Muscle layer of duodenum (tissue), 2 donors: ENCODE measurements at regions not wholly inside any gene's neighbourhood (a gene's known extent, or its start where the extent isn't known, plus 50 kb on each side); places are given as distances from the start of the nearest gene placed in this dataset.

Experiments used
- H3K27ac ChIP-seq: one replicate; pipeline ENCODE4 v1.7.0; 2013; ENCODE audit warnings: mild to moderate bottlenecking, low read length
- H3K27me3 ChIP-seq: one replicate; pipeline ENCODE4 v1.7.0; 2013; ENCODE audit warnings: low read depth, mild to moderate bottlenecking, control low read depth, low read length
- H3K36me3 ChIP-seq, 2 donors: one replicate each; pipeline ENCODE4 v1.7.0; 2013; ENCODE audit warnings: low read length in 2 of 2, control low read depth in 1 of 2, mild to moderate bottlenecking in 1 of 2; ENCODE audit not compliant: insufficient read depth in 2 of 2, control insufficient read depth in 1 of 2
- H3K4me1 ChIP-seq, 2 donors: one replicate each; pipeline ENCODE4 v1.7.0; 2013; ENCODE audit warnings: low read length in 2 of 2, mild to moderate bottlenecking in 2 of 2, control low read depth in 1 of 2, moderate library complexity in 1 of 2; ENCODE audit not compliant: insufficient read depth in 2 of 2, control insufficient read depth in 1 of 2
- H3K4me3 ChIP-seq, 2 donors: one replicate each; pipeline ENCODE4 v1.7.0; 2013; ENCODE audit warnings: low read length in 2 of 2, low read depth in 1 of 2, mild to moderate bottlenecking in 1 of 2
- H3K9me3 ChIP-seq, 2 donors: one replicate each; pipeline ENCODE4 v1.7.0; 2013; ENCODE audit warnings: low read length in 2 of 2, control low read depth in 1 of 2, mild to moderate bottlenecking in 1 of 2; ENCODE audit not compliant: control insufficient read depth in 1 of 2
- donor health status: healthy.

- no peak overlapping the region for H3K27ac ChIP-seq
- H3K36me3 ChIP-seq = no peaks in the 10 kb centered on the region
- peaks cover 0 to 7% of the 10 kb centered on the region in 2 donors for H3K9me3 ChIP-seq
- H3K27me3 ChIP-seq = no peaks in the 10 kb centered on the region
- H3K4me1 ChIP-seq = peaks cover 0 to 12% of the 10 kb centered on the region in 2 donors
- H3K4me3 ChIP-seq = no peak overlapping the region
Measured at GRCh38 chr18:10234281-10234680, 220.2 kb upstream of the APCDD1 start.

- Histone ChIP-seq H3K27ac (no peak overlapping the region), H3K4me1 (peaks cover 0 to 19% of the 10 kb centered on the region in 2 donors)
Measured at GRCh38 chr18:10234912-10235660, 219.3 kb upstream of the APCDD1 start.

DNA sequence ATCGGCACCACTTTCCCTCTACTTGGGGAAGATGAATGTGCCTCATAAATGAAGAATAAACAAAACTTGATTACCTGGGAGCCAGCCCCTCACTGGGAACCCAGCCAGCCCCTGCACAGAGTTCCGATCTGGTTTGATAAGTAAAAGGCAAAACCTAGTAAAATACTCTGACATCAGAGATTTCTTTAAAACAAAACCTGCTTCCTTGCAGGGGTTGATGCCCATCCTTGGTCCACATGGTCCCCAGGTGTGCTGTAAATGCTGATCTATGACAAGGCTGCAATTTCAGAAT, 218.8 kb upstream of the APCDD1 start:
- H3K4me1 ChIP-seq = peaks cover 0 to 19% of the 10 kb centered on the region in 2 donors
- no peaks in the 10 kb centered on the region for H3K9me3 ChIP-seq
- no peaks in the 10 kb centered on the region for H3K27me3 ChIP-seq
- H3K4me3 ChIP-seq = no peak overlapping the region
- no peak overlapping the region for H3K27ac ChIP-seq
- no peaks in the 10 kb centered on the region for H3K36me3 ChIP-seq

More at GRCh38 chr18:10234912-10235660, 219.3 kb upstream of the APCDD1 start:
- H3K9me3 ChIP-seq = peaks cover 0 to 2% of the 10 kb centered on the region in 2 donors
- H3K36me3 ChIP-seq = no peaks in the 10 kb centered on the region
- H3K4me3 ChIP-seq = no peak overlapping the region
- no peaks in the 10 kb centered on the region for H3K27me3 ChIP-seq

DNA sequence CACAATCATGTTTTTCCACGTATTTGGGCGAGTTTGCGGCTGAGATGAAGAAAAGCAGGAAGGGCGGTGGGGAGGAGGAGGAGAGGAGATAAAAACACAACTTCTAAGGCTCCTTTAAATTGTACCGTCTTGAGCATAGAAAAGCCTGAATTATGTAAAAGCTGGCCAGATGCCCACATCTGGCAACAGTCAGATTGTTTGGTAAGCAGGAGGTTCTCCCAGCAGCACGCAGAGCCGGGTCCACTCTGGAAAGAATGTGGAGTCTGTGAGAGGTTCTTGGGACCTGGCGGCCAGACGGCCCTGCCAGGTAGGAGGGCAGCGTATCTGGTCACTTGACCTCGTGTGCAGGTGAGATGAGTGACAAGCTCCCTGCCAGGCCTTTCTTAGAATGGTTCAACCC, 215.3 kb upstream of the APCDD1 start:
- Histone ChIP-seq H3K4me1 (peaks cover 0 to 19% of the 10 kb centered on the region in 2 donors), H3K27me3 (no peaks in the 10 kb centered on the region), H3K27ac (no peak overlapping the region), H3K9me3 (no peaks in the 10 kb centered on the region), H3K4me3 (no peak overlapping the region), H3K36me3 (no peaks in the 10 kb centered on the region)

- no peaks in the 10 kb centered on the region for H3K36me3 ChIP-seq
- H3K4me3 ChIP-seq = no peak overlapping the region
- H3K9me3 ChIP-seq = no peaks in the 10 kb centered on the region
- H3K27ac ChIP-seq = no peak overlapping the region
- H3K4me1 ChIP-seq = peaks cover 0 to 12% of the 10 kb centered on the region in 2 donors
- H3K27me3 ChIP-seq = no peaks in the 10 kb centered on the region
Measured at GRCh38 chr18:10239991-10240634, 214.3 kb upstream of the APCDD1 start.

DNA sequence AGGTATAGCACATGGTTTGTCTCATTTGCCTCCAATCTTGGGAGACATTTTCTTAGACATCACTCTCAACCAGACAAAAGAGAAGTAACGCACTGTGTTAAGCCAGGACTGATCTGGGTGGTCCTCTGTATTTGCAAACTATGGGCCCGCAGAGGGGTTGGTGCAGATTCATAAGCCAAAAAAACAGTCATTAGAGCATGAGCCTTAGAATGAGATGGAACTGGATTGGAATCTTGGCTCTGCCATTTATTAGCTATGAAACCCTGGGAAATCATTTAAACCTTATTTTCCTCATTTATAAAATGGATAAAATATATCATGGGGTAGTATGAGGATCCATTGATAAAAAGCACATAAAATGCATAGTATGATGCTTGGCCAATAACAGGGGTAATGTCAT, 213.5 kb upstream of the APCDD1 start:
- H3K27me3 ChIP-seq = no peaks in the 10 kb centered on the region
- no peaks in the 10 kb centered on the region for H3K9me3 ChIP-seq
- peaks cover 0 to 12% of the 10 kb centered on the region in 2 donors for H3K4me1 ChIP-seq
- H3K4me3 ChIP-seq = no peak overlapping the region
- H3K36me3 ChIP-seq = no peaks in the 10 kb centered on the region
- H3K27ac ChIP-seq = no peak overlapping the region

- Histone ChIP-seq H3K36me3 (no peaks in the 10 kb centered on the region), H3K27ac (no peak overlapping the region), H3K4me3 (no peak overlapping the region), H3K9me3 (no peaks in the 10 kb centered on the region), H3K4me1 (peaks cover 0 to 12% of the 10 kb centered on the region in 2 donors), H3K27me3 (no peaks in the 10 kb centered on the region)
Measured at GRCh38 chr18:10241579-10241978, 212.9 kb upstream of the APCDD1 start.

DNA sequence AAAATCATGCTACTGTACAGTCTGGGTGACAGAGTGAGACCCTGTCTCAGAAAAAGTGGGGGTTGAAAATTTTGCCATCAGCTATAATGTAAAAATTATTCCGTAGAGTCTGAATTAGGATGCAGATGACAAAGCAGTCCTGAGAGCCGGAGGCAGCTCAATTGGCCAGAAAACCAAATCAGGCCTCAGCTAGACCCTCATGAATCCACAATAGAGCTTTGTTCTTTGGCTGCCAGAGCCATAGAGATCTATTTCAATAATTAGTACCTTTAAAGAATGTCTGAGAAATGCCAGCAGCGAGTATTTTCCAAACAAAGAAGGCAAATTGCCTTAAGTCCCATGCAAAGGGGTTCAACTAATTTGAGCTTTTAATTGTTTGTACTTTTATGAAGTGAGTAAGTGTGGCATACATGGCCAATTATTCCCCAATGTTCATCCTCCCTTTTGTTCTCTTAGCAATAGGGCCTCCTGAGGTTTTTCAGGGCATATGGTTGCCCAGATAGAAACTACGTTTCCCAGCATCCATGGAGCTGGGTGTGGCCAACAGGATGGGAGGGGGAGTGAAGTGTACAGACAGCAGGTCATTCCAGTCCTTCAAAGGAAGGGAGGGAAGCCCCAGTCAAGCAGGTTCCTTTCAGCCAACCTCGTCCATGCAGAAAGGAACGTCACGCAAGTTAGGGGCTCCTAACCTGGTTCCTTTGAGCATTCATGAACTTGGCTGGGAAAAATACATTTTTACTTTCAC, 211.3 kb upstream of the APCDD1 start:
- H3K4me1 ChIP-seq = peaks cover 0 to 17% of the 10 kb centered on the region in 2 donors
- H3K27me3 ChIP-seq = no peaks in the 10 kb centered on the region
- no peaks in the 10 kb centered on the region for H3K9me3 ChIP-seq
- no peaks in the 10 kb centered on the region for H3K36me3 ChIP-seq
- H3K4me3 ChIP-seq = no peak overlapping the region
- H3K27ac ChIP-seq = no peak overlapping the region

- Histone ChIP-seq H3K27ac (no peak overlapping the region), H3K27me3 (no peaks in the 10 kb centered on the region), H3K4me1 (peaks cover 0 to 11% of the 10 kb centered on the region in 2 donors), H3K4me3 (no peak overlapping the region), H3K36me3 (no peaks in the 10 kb centered on the region), H3K9me3 (no peaks in the 10 kb centered on the region)
Measured at GRCh38 chr18:10244341-10244740, 210.1 kb upstream of the APCDD1 start.

DNA sequence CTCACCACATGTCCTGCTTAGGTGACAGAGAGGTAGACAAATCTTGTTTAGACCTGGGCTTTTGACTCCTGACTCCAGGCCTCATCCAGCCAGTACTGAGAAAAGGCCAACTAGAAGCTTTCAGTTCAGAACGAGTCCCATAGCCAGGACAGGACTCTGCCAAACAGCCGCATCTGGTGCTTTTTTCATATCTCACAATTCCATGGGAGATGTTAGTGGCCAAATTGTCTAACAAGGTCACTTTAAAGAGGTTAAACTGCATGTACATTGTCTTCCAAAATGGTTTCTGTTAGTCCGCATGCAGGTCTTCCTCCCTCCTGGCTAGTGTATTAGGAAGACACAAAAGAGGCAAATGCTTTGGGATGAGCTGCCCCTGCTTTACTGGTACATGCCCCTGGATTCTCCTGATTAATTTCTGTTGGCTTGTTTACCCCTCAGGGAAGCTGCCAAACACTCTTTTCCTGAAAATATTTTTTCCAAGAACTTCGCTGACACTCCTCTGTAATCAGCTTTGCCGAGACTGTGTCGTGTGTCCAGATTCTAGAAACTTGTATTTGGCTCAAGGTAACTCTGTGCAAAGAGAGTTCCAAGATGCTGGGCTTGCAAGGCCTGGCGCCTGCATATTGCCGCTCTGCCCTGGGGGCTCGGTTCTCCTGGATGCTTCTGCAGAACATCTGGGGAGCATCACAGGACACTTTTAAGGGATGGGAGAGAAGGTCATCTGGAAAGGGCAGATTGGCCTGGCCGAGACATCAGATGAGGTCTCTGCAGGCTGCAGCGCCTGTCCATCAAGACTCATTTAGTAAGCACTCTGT, 209.2 kb upstream of the APCDD1 start:
- H3K4me1 ChIP-seq = peaks cover 0 to 4% of the 10 kb centered on the region in 2 donors
- H3K36me3 ChIP-seq = no peaks in the 10 kb centered on the region
- H3K4me3 ChIP-seq = no peak overlapping the region
- H3K27me3 ChIP-seq = no peaks in the 10 kb centered on the region
- H3K9me3 ChIP-seq = no peaks in the 10 kb centered on the region
- H3K27ac ChIP-seq = no peak overlapping the region

DNA sequence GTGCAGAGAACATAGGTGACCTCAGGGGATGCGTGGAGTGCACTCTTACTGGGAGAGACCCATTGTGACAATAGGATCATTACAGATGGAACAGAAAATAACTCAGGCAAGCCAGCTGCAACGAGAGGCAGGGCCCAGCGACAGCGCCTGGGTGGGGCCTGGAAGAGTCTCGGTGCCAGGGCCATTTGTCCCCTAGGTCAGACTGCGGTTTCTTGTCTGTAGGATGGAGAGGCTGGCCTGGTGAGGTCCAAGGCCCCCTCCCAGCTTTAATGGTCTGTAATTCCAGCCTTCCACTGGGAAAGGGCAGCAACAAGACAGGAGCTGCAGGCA, 208.6 kb upstream of the APCDD1 start:
- H3K27me3 ChIP-seq = no peaks in the 10 kb centered on the region
- H3K4me1 ChIP-seq = peaks cover 0 to 4% of the 10 kb centered on the region in 2 donors
- no peaks in the 10 kb centered on the region for H3K36me3 ChIP-seq
- H3K4me3 ChIP-seq = no peak overlapping the region
- no peak overlapping the region for H3K27ac ChIP-seq
- H3K9me3 ChIP-seq = no peaks in the 10 kb centered on the region
